ENCODE measurements at regions not wholly inside any gene's neighbourhood (a gene's known extent, or its start where the extent isn't known, plus 50 kb on each side); places are given as distances from the start of the nearest gene placed in this dataset.

- 80 to 81% methylated on average over 3 of the region's 3 CpGs for WGBS, 2 donors
- Histone ChIP-seq H3K27me3 (no peaks in the 10 kb centered on the region), H3K4me3 (no peak overlapping the region), H3K36me3 (no peaks in the 10 kb centered on the region), H3K4me1 (no peaks in the 10 kb centered on the region), H3K27ac (no peak overlapping the region), H3K9me3 (no peaks in the 10 kb centered on the region)
- TF ChIP-seq CTCF (IDR thresholded peaks at IDR 0.05), result no peak
- ATAC-seq (no peak), FAIRE-seq (no peak), DNase-seq (no peak)
- intact Hi-C loops (cut with DNase I), result no loop called here
Measured at GRCh38 chr2:186327251-186327868, 158.7 kb upstream of the ZC3H15 start.

- no peak for ATAC-seq
- Histone ChIP-seq H3K4me1 (no peaks in the 10 kb centered on the region), H3K27me3 (no peaks in the 10 kb centered on the region), H3K27ac (no peak overlapping the region), H3K36me3 (no peaks in the 10 kb centered on the region), H3K4me3 (no peak overlapping the region), H3K9me3 (no peaks in the 10 kb centered on the region)
- intact Hi-C loops (cut with DNase I), result no loop called here
- FAIRE-seq, result no peak
- no peak for TF ChIP-seq CTCF (IDR thresholded peaks at IDR 0.05)
- no peak for DNase-seq
Measured at GRCh38 chr2:186328838-186329237, 157.2 kb upstream of the ZC3H15 start.

GRCh38 chr2:186330050-186330449 is 156.0 kb upstream of the ZC3H15 start:
- 94 to 98% methylated on average over 1 of the region's 1 CpG for WGBS, 2 donors
- no peak overlapping the region for H3K27ac ChIP-seq
- ATAC-seq (no peak), FAIRE-seq (no peak), DNase-seq (no peak)
- H3K27me3 ChIP-seq, result no peaks in the 10 kb centered on the region
- no peaks in the 10 kb centered on the region for H3K9me3 ChIP-seq
- H3K4me1 ChIP-seq, result no peaks in the 10 kb centered on the region
- intact Hi-C loops (cut with DNase I), result no loop called here
- no peaks in the 10 kb centered on the region for H3K36me3 ChIP-seq
- no peak for TF ChIP-seq CTCF (IDR thresholded peaks at IDR 0.05)
- H3K4me3 ChIP-seq, result no peak overlapping the region

- no peaks in the 10 kb centered on the region for H3K27me3 ChIP-seq
- H3K9me3 ChIP-seq, result no peaks in the 10 kb centered on the region
- WGBS, 2 donors, result 92 to 96% methylated on average over 1 of the region's 1 CpG
- H3K36me3 ChIP-seq, result no peaks in the 10 kb centered on the region
- intact Hi-C loops (cut with DNase I), result no loop called here
- TF ChIP-seq CTCF (IDR thresholded peaks at IDR 0.05), result no peak
- ATAC-seq, result no peak
- no peak overlapping the region for H3K27ac ChIP-seq
- no peak for FAIRE-seq
- DNase-seq, result no peak
- H3K4me1 ChIP-seq, result no peaks in the 10 kb centered on the region
- H3K4me3 ChIP-seq, result no peak overlapping the region
Measured at GRCh38 chr2:186339716-186340115, 146.3 kb upstream of the ZC3H15 start.

GRCh38 chr2:186342029-186342428 is 144.0 kb upstream of the ZC3H15 start:
- FAIRE-seq, result no peak
- intact Hi-C loops (cut with DNase I), result no loop called here
- Histone ChIP-seq H3K27ac (no peak overlapping the region), H3K4me3 (no peak overlapping the region), H3K4me1 (no peaks in the 10 kb centered on the region), H3K9me3 (no peaks in the 10 kb centered on the region), H3K36me3 (no peaks in the 10 kb centered on the region), H3K27me3 (no peaks in the 10 kb centered on the region)
- no peak for ATAC-seq
- DNase-seq, result no peak
- TF ChIP-seq CTCF (IDR thresholded peaks at IDR 0.05), result no peak
- WGBS, 2 donors, result 93 to 96% methylated on average over 1 of the region's 1 CpG

Data from pancreas (tissue), 10 donors.